DMS79 treated with DMSO at 0.1 percent for 48 hours (cell line): ENCODE measurements at regions not wholly inside any gene's neighbourhood (a gene's known extent, or its start where the extent isn't known, plus 50 kb on each side); places are given as distances from the start of the nearest gene placed in this dataset.
"Not testable (repeated sequence)": the region's sequence is repeated elsewhere in the genome, so short reads cannot be mapped to it uniquely, and the experiment has no call there.

Experiments
- DNase-seq: peaks from one replicate; lab custom pipeline; 2025; lab: John Stamatoyannopoulos, UW

- DNase-seq = no peak
Measured at GRCh38 chr11:38006466-38006865, 1408.4 kb upstream of the RAG2 start.

DNA sequence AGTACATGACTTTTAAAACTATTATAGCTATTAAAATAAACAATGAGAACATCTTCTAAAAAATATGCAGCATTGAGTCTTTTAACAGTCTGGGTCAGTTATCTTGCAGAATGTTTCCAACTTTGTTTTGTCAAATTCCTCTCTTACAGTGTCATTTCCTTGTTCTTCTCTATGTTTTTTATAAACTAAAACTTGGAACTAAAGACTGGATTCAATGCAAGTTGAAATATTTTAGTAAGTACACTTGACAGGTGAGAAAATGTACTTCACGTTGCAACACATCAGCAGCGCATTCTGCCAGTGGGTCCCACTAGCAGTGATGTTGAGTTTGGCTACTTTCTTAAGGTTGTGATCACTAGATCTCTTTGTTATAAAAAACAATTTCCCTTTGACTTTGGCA is 1407.6 kb upstream of the RAG2 start:
- DNase-seq = no peak

DNA sequence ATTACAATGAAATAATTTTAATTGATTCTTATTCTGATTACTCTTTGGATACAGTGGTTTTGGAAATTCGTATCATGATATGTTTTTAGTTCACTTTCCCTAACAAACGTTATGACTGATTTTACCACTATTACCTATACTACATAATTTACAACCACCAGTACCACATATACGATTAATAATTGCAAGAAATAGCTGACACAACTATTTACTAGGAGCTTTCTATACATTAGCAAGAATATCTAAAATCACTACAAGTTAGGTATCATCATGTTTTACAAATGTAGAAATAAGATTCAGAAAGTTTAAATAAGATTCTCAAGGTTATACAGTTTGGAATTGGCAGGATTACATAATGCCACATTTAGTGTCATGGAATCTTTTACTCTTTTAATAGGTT is 1401.1 kb upstream of the RAG2 start:
- DNase-seq = no peak

DNA sequence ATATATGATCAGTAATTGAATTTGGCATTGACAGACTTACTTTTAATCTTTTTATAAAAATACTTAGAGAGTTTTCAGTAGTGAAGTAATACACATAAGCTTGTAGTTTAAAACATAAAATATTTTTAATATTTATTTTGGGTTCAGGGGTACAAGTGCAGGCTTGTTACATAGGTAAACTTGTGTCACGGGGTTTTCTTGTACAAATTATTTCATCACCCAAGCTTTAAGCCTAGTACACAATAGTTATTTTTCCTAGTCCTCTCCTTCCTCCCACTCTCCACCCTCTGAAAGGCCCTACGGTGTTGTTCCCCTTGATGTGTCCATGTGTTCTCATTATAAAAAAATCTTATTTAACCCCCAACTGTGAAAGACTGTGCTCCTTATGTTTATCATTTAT is 1397.8 kb upstream of the RAG2 start:
- no peak for DNase-seq

DNA sequence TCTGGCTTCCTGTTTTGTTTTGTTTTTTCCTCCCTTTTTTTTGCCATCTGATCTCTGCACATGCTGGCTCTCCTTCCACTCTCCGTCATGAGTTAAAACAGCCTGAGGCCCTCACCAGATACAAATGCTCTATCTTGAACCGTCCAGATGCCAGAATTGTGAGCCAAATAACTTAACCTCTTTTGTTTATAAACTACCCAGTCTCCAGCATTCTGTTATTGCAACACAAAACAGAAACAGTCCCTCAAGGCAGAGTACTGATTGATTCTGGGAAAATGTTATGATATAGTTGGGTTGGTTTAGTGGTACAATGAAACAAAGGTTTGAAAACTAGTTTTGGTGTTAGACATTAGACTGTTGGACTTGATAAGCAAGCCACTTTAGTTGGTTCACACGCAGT is 1390.0 kb upstream of the RAG2 start:
- DNase-seq = no peak

DNA sequence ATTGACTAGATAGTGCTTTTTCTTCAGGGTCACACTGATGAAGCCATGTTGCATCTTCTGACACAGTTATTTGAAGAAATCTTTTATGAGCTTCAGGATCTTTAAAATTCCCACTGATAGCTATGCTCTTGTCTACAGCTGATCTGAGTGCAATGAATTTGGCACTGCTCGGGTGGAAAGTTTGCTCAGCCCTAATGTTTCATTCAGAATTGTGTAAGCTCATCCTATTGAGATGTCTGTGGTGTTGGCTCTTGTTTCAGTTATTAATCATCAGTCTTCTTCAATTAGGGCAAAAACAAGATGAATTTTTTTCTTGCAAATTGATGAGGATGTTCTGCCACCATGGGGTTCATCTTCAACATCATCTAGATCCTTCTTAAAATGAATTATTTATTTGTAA is 1387.0 kb upstream of the RAG2 start:
- no peak for DNase-seq

DNA sequence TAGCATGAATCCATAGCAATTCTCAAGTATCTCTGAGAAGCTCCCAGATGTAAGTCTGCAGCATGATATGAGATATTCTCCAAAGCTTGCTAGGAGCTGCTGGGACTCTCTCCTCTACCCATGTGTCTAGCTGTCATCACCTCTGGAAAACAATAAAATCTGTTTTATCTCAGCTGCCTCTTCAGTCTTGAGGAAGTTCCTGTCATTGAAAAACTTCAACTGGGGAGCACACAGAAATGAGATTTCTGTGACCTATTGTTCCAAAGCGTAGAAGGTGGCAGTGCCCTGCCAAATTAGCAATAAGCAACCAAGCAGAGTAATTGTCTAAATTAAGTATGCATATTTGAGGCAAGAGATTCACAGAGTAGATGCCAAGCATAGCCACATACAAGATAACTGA is 1380.6 kb upstream of the RAG2 start:
- DNase-seq = no peak

DNA sequence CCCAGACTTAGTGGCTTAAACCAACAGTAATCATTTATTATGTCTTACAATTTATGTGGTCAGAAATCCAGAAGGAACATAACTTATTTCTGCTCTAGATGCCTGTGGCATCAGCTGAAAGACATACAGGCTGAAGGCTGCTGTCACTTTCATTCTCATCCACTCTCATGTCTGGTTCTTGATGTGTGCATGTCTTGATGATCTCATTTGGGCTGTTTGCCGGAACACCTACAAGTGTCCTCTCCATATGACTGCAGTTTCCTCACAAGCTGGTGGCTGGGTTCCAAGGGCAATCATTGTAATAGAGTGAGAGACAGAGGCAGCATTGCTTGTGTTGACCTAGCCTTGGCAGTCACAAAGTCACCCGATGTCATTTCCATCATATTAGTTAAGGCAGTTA is 1375.9 kb upstream of the RAG2 start:
- DNase-seq = no peak

GRCh38 chr11:37972691-37973090 is 1374.7 kb upstream of the RAG2 start:
- DNase-seq = no peak

GRCh38 chr11:37969336-37969735 is 1371.3 kb upstream of the RAG2 start:
- DNase-seq = not testable (repeated sequence)

DNA sequence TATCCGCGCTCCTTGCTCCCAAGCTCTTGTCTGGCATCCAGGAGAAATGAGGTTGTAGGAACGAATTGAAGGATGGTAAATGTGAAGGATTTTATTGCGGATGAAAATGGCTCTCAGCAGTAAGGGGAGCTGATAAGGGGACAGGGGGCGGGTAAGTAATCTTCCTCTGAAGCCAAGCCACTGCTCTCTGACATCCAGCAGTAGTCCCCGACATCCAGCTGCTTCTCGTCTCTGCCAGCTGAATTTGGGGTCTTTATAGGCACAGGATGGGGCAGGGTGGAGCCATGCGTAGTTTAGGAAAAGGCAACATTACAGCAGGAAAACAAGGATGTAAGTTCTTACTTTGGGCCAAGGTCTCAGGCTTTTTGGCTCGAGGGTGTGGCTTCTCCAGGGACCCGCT is 1370.1 kb upstream of the RAG2 start:
- no peak for DNase-seq

DNA sequence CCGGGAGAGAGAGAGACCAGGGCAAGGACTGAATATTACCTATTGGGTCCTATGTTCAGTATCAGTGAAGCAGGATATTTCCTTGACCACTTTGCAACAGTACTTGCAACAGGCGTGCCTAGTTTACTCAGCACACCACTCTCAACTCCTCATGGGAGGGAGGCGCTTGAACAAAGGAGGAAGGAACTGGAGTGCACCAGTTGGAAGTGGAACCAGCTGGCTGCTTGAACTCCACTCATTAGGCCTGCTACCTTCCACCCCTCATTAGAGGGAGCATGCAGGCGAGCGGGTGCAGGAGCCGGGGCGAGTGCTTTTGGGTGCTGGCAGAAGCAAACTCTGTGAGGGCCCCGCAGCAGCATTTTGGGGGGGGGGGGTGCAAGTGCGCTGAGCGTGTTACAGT is 1369.6 kb upstream of the RAG2 start:
- DNase-seq = no peak

DNA sequence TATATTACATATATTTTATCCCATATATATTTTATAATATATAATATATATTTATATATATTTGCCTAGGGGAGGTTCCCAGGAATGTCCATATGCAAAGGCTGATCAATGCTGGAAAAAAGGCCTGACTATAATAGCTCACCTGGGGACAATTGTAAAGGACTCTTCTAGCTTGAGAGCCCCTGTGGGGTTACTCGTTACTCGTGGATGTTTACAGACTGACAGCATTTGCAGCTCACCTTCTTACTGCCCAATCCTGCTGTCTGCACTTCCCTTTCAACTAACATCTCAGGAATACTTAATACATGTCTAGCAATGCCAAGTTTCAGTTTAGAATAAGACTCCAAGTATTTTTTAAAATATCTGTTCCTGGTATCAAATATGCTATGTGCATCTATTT is 1365.4 kb upstream of the RAG2 start:
- DNase-seq = no peak

- no peak for DNase-seq
Measured at GRCh38 chr11:37957717-37958116, 1359.7 kb upstream of the RAG2 start.

- DNase-seq = no peak
Measured at GRCh38 chr11:37951996-37952395, 1354.0 kb upstream of the RAG2 start.

GRCh38 chr11:37948258-37948657 is 1350.2 kb upstream of the RAG2 start:
- DNase-seq = no peak

- DNase-seq = no peak
Measured at GRCh38 chr11:37947821-37948220, 1349.8 kb upstream of the RAG2 start.

DNA sequence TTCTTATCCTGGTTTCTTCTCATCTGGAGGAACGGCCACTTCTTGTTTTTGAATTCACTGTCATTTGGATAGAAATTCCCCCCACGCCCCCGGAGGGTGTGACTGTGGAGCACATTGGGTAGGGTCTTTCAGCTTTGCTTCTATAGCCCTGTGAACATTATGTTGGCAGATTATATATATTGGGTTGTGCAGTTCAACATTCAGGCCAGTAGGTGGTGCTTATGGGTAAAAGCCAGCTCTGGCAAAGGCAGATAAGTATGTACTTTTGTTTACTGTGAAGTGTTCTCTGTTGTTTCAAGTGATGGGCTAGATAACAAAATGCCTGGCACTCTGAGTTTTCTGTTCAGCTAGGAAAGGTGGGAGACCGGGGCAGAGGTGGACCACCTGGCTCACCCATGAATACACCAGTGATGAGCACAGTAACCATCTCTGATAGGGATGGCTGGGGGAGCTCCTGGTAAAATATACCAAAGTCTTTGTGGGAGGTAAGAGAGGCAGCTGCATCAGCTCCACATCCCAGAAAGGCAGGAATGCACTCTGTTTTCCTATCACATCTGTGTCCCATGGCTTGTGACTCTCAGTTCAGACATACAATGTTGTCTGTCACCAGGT is 1348.2 kb upstream of the RAG2 start:
- DNase-seq = no peak

DNA sequence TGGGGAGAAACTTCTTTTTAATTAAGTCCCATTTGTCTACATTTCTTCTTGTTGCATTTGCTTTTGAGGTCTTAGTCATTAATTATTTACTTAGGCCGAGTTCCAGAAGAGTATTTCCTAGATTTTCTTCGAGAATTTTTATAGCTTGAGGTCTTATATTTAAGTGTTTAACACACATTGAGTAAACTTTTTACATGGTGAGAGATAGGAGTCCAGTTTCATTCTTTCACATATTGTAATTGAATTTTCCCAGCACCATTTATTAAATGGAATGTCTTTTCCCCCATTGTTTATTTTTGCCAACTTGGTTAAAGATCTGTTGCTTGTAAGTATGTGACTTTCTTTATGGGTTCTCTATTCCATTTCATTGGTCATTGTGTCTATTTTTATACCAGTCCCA is 1344.0 kb upstream of the RAG2 start:
- DNase-seq = no peak

GRCh38 chr11:37929100-37929653 is 1331.1 kb upstream of the RAG2 start:
- DNase-seq = no peak

DNA sequence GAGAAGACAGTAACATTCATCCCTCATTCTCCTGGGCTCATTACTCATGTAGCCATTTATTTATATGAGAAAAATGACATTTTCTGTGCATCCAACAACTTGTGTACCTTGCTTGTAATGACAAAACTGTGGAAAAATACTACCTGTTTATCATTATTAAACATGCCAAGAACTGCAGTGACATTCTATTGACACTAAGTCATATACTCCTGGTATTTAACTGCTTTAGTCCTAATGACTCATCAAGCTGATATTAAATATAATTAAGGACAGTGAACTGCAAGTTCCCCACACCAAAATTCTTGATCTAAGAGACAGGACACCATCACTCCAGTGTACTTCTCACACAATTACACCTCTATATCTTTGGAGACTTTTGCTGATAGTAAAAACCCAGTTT is 1328.7 kb upstream of the RAG2 start:
- no peak for DNase-seq

GRCh38 chr11:37916331-37916730 is 1318.3 kb upstream of the RAG2 start:
- no peak for DNase-seq

DNA sequence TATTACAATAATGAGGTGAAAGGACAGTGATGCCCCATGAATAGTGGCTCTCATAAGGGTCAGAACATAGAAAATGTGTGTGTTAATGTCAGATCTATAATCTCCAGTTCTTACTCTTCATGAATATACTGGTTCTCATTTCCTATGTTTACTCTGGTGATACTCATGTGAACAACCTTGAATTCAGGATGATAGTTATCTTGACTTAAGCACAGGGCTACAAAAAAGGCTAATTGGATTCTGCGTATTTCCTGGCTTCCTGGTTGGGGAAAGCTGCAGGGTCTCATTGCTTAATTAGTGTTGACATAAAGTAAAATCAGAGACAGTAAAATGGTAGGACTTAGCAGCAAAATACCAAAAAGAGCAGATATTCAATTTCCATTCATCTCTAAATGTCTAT is 1316.8 kb upstream of the RAG2 start:
- DNase-seq = no peak

DNA sequence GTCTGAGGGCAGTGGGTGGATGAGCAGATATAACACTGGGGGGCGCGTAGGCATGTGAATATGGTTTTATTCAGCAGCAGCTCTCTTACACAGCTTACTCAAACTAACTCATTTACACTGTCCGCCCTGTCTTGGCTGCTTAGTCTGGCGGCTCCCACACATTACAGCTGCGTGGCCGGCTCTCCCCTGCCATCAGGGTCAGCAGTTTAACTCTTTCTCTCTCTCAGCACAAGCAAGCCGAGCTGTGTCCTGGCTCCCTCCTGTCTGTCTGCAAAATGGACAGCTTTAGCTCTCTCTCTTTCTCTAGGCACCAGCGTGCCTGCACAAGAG is 1310.1 kb upstream of the RAG2 start:
- no peak for DNase-seq
